ENCODE measurements at regions not wholly inside any gene's neighbourhood (a gene's known extent, or its start where the extent isn't known, plus 50 kb on each side); places are given as distances from the start of the nearest gene placed in this dataset.
"Not testable (repeated sequence)": the region's sequence is repeated elsewhere in the genome, so short reads cannot be mapped to it uniquely, and the experiment has no call there.

GRCh38 chr4:100633269-100633668 is 115.4 kb upstream of the EMCN start:
- DNase-seq (ENCODE audit: low read depth), result no peak

- no peak for DNase-seq (ENCODE audit: low read depth)
Measured at GRCh38 chr4:100632163-100632562, 114.3 kb upstream of the EMCN start.

- DNase-seq (ENCODE audit: low read depth), result no peak
Measured at GRCh38 chr4:100631281-100631968, 113.6 kb upstream of the EMCN start.

GRCh38 chr4:100630341-100630740 is 112.5 kb upstream of the EMCN start:
- DNase-seq (ENCODE audit: low read depth), result no peak

GRCh38 chr4:100609810-100610209 is 92.0 kb upstream of the EMCN start:
- DNase-seq (ENCODE audit: low read depth), result no peak

GRCh38 chr4:100608651-100609050 is 90.8 kb upstream of the EMCN start:
- not testable (repeated sequence) for DNase-seq (ENCODE audit: low read depth)

- DNase-seq (ENCODE audit: low read depth), result no peak
Measured at GRCh38 chr4:100605144-100605543, 87.3 kb upstream of the EMCN start.

GRCh38 chr4:100593935-100594334 is 76.1 kb upstream of the EMCN start:
- peak; percentile 37 for DNase-seq (ENCODE audit: low read depth)

- no peak for DNase-seq (ENCODE audit: low read depth)
Measured at GRCh38 chr4:100591161-100591876, 73.5 kb upstream of the EMCN start.

GRCh38 chr4:100590325-100590724 is 72.5 kb upstream of the EMCN start:
- DNase-seq (ENCODE audit: low read depth), result no peak

GRCh38 chr4:100588076-100588475 is 70.3 kb upstream of the EMCN start:
- DNase-seq (ENCODE audit: low read depth), result no peak

GRCh38 chr4:100582146-100582545 is 64.3 kb upstream of the EMCN start:
- DNase-seq (ENCODE audit: low read depth), result no peak

- DNase-seq (ENCODE audit: low read depth), result no peak
Measured at GRCh38 chr4:100581337-100581736, 63.5 kb upstream of the EMCN start.

- DNase-seq (ENCODE audit: low read depth), result no peak
Measured at GRCh38 chr4:100576570-100576969, 58.7 kb upstream of the EMCN start.

- no peak for DNase-seq (ENCODE audit: low read depth)
Measured at GRCh38 chr4:100574607-100575006, 56.8 kb upstream of the EMCN start.

- no peak for DNase-seq (ENCODE audit: low read depth)
Measured at GRCh38 chr4:100569196-100569595, 51.4 kb upstream of the EMCN start.

Data from GM04504 (cell line).